ENCODE measurements at regions not wholly inside any gene's neighbourhood (a gene's known extent, or its start where the extent isn't known, plus 50 kb on each side); places are given as distances from the start of the nearest gene placed in this dataset.

DNA sequence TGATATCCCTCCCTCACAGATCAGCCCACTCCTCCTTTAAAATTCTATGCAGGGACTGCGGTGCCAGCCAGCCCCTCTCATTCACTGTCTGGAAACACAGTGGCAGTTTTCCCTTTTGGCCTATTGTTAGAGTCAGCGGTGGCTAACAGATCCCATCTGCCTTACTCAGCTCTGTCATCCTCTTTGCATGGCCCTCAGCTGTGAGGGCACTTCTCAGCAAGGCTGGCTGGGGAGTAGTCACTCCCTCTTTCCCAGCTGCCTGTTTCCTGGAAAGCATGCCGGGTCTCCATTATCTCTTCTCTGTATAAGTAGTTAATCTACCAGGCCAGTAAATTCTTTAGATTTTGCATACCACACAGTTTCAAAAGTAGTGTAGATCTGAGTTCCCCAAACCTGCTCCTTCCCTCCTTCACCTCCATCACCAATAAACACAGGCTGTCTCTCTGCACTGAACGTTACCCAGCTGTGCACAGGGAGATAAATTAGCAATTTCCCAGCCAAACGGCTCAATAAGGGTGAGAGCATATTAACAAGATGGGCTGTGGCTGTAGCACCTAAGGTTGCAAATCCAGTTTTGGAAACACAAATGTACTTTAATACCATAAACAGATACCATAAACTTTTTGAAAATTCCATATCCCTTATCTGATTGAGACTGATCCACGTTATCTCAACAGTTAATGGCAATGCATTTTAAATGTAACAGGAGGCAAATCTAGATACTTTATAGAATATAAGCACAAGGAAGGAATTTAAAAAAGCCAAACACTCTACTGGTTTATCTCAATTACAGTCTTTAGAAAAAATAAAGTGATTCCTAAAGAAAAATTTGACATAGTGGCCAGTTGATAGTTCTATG lies 229.3 kb downstream of the ANKRD50 start:
- in situ Hi-C loops (cut with HindIII; ENCODE audit: low sequenced_read_pairs): no loop called here

DNA sequence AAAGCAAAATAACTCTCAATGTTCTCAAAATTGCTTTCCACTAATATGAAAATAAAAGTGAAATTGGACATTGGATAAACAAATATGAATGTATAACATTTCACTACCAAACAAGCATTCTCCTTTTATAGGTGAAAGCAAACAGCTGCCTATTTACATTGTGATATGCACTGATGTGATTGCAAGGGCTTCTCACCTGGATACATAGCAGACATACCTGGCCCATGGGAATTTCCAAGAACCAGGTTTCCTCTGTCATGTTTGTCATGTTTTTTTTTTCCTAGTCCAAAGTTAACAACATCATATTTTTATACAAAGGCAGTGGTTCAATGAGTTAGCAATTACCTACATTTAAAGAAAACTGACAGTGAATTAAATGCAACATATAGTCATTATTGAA lies 228.5 kb downstream of the ANKRD50 start:
- in situ Hi-C loops (cut with HindIII; ENCODE audit: low sequenced_read_pairs): no loop called here

DNA sequence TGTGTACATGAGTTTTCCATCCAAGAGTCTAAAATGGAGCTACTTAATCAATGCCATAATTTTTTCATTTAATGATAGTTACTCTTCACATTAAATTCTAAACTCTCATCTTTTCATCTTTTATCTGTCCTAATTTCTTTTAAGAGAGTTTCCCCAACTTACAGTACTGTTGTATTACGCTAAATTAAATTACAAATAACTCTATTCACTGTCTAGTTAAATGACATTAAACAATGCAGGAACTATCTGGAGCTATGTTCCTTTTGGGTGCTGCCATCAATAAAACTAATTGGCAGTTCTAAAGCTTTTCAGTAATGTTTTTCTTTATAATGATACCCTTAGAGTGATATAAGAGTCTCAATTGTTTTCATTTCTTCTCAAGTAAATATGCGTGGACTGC lies 227.6 kb downstream of the ANKRD50 start:
- in situ Hi-C loops (cut with HindIII; ENCODE audit: low sequenced_read_pairs): no loop called here

GRCh38 chr4:124486423-124486822 lies 226.1 kb downstream of the ANKRD50 start:
- in situ Hi-C loops (cut with HindIII; ENCODE audit: low sequenced_read_pairs): no loop called here

- in situ Hi-C loops (cut with HindIII; ENCODE audit: low sequenced_read_pairs): no loop called here
These were observed 224.9 kb downstream of the ANKRD50 start for GRCh38 chr4:124487651-124488050.

GRCh38 chr4:124491361-124492145 lies 221.0 kb downstream of the ANKRD50 start:
- in situ Hi-C loops (cut with HindIII; ENCODE audit: low sequenced_read_pairs): no loop called here

DNA sequence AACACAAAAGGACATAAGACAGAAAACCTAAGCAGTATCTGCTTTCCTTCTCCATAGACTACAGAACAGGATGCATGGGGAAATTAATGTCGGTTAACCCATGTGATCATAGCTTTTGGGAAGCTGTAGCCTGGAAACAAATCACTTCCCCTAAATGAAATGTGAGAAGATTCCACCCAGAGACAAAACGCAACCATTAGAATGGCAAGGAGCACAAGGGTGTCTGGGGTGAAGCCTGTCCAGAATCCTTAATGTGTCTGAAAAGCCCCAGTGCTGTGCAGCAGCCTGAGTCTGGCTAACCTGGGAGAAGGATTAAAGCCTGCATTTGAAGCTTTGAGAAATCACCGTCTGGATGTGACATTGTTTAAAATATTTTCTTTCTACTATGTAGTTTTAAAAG lies 213.3 kb downstream of the ANKRD50 start:
- in situ Hi-C loops (cut with HindIII; ENCODE audit: low sequenced_read_pairs): no loop called here

GRCh38 chr4:124501576-124501975 lies 211.0 kb downstream of the ANKRD50 start:
- in situ Hi-C loops (cut with HindIII; ENCODE audit: low sequenced_read_pairs): no loop called here

DNA sequence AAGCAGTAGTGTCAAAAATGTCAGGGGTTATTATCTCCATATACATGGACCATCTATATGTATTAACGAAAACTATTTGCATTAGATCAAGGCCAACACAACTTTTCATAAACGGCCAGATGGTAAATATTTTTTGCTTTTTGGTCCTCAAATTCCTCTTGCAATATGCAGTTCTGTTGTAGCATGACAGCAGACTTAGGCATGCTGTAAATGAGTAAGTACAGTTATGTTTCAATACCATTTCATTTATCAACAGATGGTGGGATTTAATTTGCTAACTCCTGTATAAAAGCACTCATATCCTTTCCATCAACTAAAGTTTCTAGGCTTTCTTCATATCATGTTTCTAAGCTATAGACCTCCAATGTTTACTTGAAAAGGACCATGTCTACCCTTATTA lies 208.1 kb downstream of the ANKRD50 start:
- in situ Hi-C loops (cut with HindIII; ENCODE audit: low sequenced_read_pairs): no loop called here

GRCh38 chr4:124505211-124505610 lies 207.3 kb downstream of the ANKRD50 start:
- in situ Hi-C loops (cut with HindIII; ENCODE audit: low sequenced_read_pairs): no loop called here

GRCh38 chr4:124509151-124509550 lies 203.4 kb downstream of the ANKRD50 start:
- in situ Hi-C loops (cut with HindIII; ENCODE audit: low sequenced_read_pairs): no loop called here

- in situ Hi-C loops (cut with HindIII; ENCODE audit: low sequenced_read_pairs): no loop called here
These were observed 197.9 kb downstream of the ANKRD50 start for GRCh38 chr4:124514588-124514987.

- in situ Hi-C loops (cut with HindIII; ENCODE audit: low sequenced_read_pairs): no loop called here
These were observed 196.9 kb downstream of the ANKRD50 start for GRCh38 chr4:124515591-124515990.

- in situ Hi-C loops (cut with HindIII; ENCODE audit: low sequenced_read_pairs): no loop called here
These were observed 193.3 kb downstream of the ANKRD50 start for GRCh38 chr4:124519196-124519595.

DNA sequence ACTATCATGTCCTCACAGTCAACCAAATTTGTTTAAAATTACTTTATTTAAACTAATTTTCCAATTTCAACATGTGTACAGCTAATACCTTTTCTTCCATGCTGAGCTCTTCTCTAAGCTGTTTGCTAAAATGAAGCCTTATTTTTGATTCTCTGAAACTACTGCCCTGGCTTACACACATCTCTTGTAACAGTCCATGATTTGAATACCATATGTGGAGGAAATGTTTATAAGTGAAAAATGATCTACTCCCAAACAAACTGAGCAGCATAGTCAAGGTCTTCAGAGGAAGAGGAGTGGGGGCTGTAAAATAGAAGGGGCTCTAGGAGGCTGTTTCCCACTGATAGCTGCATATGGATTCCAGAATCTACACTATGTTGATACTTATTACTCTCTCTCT lies 188.7 kb downstream of the ANKRD50 start:
- in situ Hi-C loops (cut with HindIII; ENCODE audit: low sequenced_read_pairs): no loop called here

GRCh38 chr4:124525524-124525923 lies 187.0 kb downstream of the ANKRD50 start:
- in situ Hi-C loops (cut with HindIII; ENCODE audit: low sequenced_read_pairs): no loop called here

DNA sequence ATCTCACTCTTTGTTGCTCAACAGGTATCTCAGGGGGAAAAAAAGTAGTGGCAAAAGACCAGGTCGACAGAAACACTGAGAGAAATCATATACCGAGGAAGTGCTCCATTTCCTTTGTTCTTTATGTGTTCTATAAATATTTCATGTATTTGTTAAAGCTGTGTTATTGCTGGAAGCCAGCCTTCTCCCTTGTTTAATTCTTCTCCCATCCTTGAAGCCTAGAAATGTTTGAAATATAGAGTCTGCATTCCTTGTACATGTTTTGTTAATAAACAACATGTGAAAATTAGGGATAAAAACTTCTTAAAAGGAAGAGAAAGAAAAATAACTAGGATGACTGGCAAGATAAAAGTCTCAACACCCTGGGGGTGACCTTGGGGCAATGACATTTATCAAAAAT lies 186.2 kb downstream of the ANKRD50 start:
- in situ Hi-C loops (cut with HindIII; ENCODE audit: low sequenced_read_pairs): no loop called here

DNA sequence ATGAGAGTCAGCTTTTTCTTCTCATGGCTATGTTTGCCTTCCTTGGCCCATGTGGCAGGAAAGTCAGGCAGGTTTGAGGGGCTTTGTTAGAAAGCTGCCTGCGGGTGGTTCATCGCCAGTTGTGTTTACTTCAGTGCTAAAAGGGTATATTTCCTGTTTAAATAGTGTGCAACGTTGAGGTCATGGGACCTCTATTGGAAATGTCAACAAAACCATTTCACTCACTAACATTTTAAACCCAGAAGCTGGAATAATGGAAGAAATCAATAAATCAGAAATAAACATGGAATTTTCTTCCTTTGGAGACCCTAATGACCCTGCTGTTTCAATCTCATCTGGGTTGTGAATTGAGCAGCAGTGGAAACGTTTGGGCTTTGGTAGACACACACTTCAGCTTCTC lies 185.8 kb downstream of the ANKRD50 start:
- in situ Hi-C loops (cut with HindIII; ENCODE audit: low sequenced_read_pairs): no loop called here

DNA sequence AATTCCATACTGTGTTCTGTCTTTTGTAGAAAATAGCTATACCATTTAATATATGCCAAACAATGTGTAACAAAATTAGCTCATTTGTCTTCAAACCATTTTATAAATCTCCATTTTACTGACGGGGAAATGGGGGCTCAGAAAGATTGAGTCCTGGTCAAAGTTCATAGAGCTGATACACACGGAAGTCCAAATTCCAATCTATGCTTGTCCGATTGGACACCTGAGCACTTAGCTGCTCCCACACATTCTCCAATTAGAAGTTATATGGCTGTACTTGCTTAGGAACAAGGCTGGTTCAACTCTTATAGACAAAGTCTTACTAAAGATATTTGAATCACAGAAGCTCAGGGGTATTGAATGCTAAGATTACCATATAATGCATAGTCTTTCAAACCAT lies 185.2 kb downstream of the ANKRD50 start:
- in situ Hi-C loops (cut with HindIII; ENCODE audit: low sequenced_read_pairs): no loop called here

- in situ Hi-C loops (cut with HindIII; ENCODE audit: low sequenced_read_pairs): no loop called here
These were observed 183.4 kb downstream of the ANKRD50 start for GRCh38 chr4:124529131-124529530.

- in situ Hi-C loops (cut with HindIII; ENCODE audit: low sequenced_read_pairs): no loop called here
These were observed 182.0 kb downstream of the ANKRD50 start for GRCh38 chr4:124530464-124531077.

- in situ Hi-C loops (cut with HindIII; ENCODE audit: low sequenced_read_pairs): no loop called here
These were observed 178.4 kb downstream of the ANKRD50 start for GRCh38 chr4:124534131-124534530.
